ENCODE measurements at regions not wholly inside any gene's neighbourhood (a gene's known extent, or its start where the extent isn't known, plus 50 kb on each side); places are given as distances from the start of the nearest gene placed in this dataset.

DNA sequence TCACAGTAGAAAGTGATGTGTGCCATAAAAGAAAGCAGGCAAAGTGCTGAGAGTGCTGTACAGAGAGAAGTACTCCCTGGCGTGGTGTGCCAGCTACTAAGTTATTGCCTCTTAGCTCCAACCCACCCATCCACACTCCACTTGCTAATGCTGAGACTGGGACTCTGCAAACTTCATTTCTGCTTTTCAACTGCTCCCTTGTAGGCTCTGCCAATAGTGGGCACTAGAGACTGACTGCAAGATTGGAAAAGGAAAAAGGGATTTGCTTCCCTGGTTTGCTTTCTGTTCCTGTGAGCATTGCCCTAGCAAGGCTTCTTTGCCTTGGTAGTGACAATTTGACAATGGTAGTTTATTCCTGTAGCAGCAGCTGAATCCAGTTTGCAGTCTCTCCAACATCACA is 56.5 kb upstream of the TMEM108 start:
- TF ChIP-seq POLR2A (IDR thresholded peaks at IDR 0.05), result no peak
- TF ChIP-seq, protein P1, sequence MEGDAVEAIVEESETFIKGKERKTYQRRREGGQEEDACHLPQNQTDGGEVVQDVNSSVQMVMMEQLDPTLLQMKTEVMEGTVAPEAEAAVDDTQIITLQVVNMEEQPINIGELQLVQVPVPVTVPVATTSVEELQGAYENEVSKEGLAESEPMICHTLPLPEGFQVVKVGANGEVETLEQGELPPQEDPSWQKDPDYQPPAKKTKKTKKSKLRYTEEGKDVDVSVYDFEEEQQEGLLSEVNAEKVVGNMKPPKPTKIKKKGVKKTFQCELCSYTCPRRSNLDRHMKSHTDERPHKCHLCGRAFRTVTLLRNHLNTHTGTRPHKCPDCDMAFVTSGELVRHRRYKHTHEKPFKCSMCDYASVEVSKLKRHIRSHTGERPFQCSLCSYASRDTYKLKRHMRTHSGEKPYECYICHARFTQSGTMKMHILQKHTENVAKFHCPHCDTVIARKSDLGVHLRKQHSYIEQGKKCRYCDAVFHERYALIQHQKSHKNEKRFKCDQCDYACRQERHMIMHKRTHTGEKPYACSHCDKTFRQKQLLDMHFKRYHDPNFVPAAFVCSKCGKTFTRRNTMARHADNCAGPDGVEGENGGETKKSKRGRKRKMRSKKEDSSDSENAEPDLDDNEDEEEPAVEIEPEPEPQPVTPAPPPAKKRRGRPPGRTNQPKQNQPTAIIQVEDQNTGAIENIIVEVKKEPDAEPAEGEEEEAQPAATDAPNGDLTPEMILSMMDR (IDR thresholded peaks at IDR 0.05), result no peak

Measured in testis (tissue), 2 donors.